ENCODE measurements at regions not wholly inside any gene's neighbourhood (a gene's known extent, or its start where the extent isn't known, plus 50 kb on each side); places are given as distances from the start of the nearest gene placed in this dataset.
A peak's percentile ranks its signal among the peaks of the same experiment; 100 is the strongest.

- H3K9me3 ChIP-seq (replicated peaks; ENCODE audit: low read length), result no peaks in the 10 kb centered on the region
- H3K4me3 ChIP-seq (ENCODE audit: low read length), result no peak overlapping the region
- no peaks in the 10 kb centered on the region for H3K27me3 ChIP-seq (ENCODE audit: control insufficient read depth, insufficient read depth, low read length)
- H3K4me1 ChIP-seq (ENCODE audit: control insufficient read depth, insufficient read depth, low read length), result no peaks in the 10 kb centered on the region
- no peak overlapping the region for H3K9ac ChIP-seq (ENCODE audit: low read depth, low read length)
- H3K4me2 ChIP-seq (ENCODE audit: low read length), result peak overlapping the region; percentile 55
- no peaks in the 10 kb centered on the region for H3K36me3 ChIP-seq (ENCODE audit: insufficient read depth, low read length)
These were observed 235.6 kb downstream of the ELAVL2 start for GRCh38 chr9:23590276-23591000.

GRCh38 chr9:23594421-23594820, 231.6 kb downstream of the ELAVL2 start:
- Histone ChIP-seq H3K4me3 (ENCODE audit: low read length) (no peak overlapping the region), H3K9ac (ENCODE audit: low read depth, low read length) (no peak overlapping the region), H3K4me2 (ENCODE audit: low read length) (no peak overlapping the region), H3K4me1 (ENCODE audit: control insufficient read depth, insufficient read depth, low read length) (no peaks in the 10 kb centered on the region), H3K36me3 (ENCODE audit: insufficient read depth, low read length) (no peaks in the 10 kb centered on the region), H3K9me3 (replicated peaks; ENCODE audit: low read length) (no peaks in the 10 kb centered on the region), H3K27me3 (ENCODE audit: control insufficient read depth, insufficient read depth, low read length) (no peaks in the 10 kb centered on the region)

- Histone ChIP-seq H3K27me3 (ENCODE audit: control insufficient read depth, insufficient read depth, low read length) (no peaks in the 10 kb centered on the region), H3K9ac (ENCODE audit: low read depth, low read length) (no peak overlapping the region), H3K4me2 (ENCODE audit: low read length) (no peak overlapping the region), H3K36me3 (ENCODE audit: insufficient read depth, low read length) (no peaks in the 10 kb centered on the region), H3K4me3 (ENCODE audit: low read length) (no peak overlapping the region), H3K4me1 (ENCODE audit: control insufficient read depth, insufficient read depth, low read length) (no peaks in the 10 kb centered on the region), H3K9me3 (replicated peaks; ENCODE audit: low read length) (no peaks in the 10 kb centered on the region)
These were observed 229.0 kb downstream of the ELAVL2 start for GRCh38 chr9:23596913-23597634.

- no peaks in the 10 kb centered on the region for H3K36me3 ChIP-seq (ENCODE audit: insufficient read depth, low read length)
- H3K27me3 ChIP-seq (ENCODE audit: control insufficient read depth, insufficient read depth, low read length), result no peaks in the 10 kb centered on the region
- no peaks in the 10 kb centered on the region for H3K4me1 ChIP-seq (ENCODE audit: control insufficient read depth, insufficient read depth, low read length)
- no peak overlapping the region for H3K9ac ChIP-seq (ENCODE audit: low read depth, low read length)
- no peak overlapping the region for H3K4me2 ChIP-seq (ENCODE audit: low read length)
- no peaks in the 10 kb centered on the region for H3K9me3 ChIP-seq (replicated peaks; ENCODE audit: low read length)
- H3K4me3 ChIP-seq (ENCODE audit: low read length), result no peak overlapping the region
These were observed 227.0 kb downstream of the ELAVL2 start for GRCh38 chr9:23598994-23599393.

- Histone ChIP-seq H3K9me3 (replicated peaks; ENCODE audit: low read length) (no peaks in the 10 kb centered on the region), H3K27me3 (ENCODE audit: control insufficient read depth, insufficient read depth, low read length) (no peaks in the 10 kb centered on the region), H3K4me3 (ENCODE audit: low read length) (no peak overlapping the region), H3K4me2 (ENCODE audit: low read length) (no peak overlapping the region), H3K4me1 (ENCODE audit: control insufficient read depth, insufficient read depth, low read length) (no peaks in the 10 kb centered on the region), H3K9ac (ENCODE audit: low read depth, low read length) (no peak overlapping the region), H3K36me3 (ENCODE audit: insufficient read depth, low read length) (no peaks in the 10 kb centered on the region)
These were observed 222.7 kb downstream of the ELAVL2 start for GRCh38 chr9:23603311-23603710.

- no peaks in the 10 kb centered on the region for H3K9me3 ChIP-seq (replicated peaks; ENCODE audit: low read length)
- H3K9ac ChIP-seq (ENCODE audit: low read depth, low read length), result no peak overlapping the region
- no peaks in the 10 kb centered on the region for H3K27me3 ChIP-seq (ENCODE audit: control insufficient read depth, insufficient read depth, low read length)
- no peaks in the 10 kb centered on the region for H3K36me3 ChIP-seq (ENCODE audit: insufficient read depth, low read length)
- H3K4me3 ChIP-seq (ENCODE audit: low read length), result no peak overlapping the region
- H3K4me1 ChIP-seq (ENCODE audit: control insufficient read depth, insufficient read depth, low read length), result no peaks in the 10 kb centered on the region
- no peak overlapping the region for H3K4me2 ChIP-seq (ENCODE audit: low read length)
These were observed 219.9 kb downstream of the ELAVL2 start for GRCh38 chr9:23606107-23606506.

- no peaks in the 10 kb centered on the region for H3K9me3 ChIP-seq (replicated peaks; ENCODE audit: low read length)
- no peaks in the 10 kb centered on the region for H3K27me3 ChIP-seq (ENCODE audit: control insufficient read depth, insufficient read depth, low read length)
- no peak overlapping the region for H3K9ac ChIP-seq (ENCODE audit: low read depth, low read length)
- no peak overlapping the region for H3K4me3 ChIP-seq (ENCODE audit: low read length)
- H3K36me3 ChIP-seq (ENCODE audit: insufficient read depth, low read length), result no peaks in the 10 kb centered on the region
- no peaks in the 10 kb centered on the region for H3K4me1 ChIP-seq (ENCODE audit: control insufficient read depth, insufficient read depth, low read length)
- no peak overlapping the region for H3K4me2 ChIP-seq (ENCODE audit: low read length)
These were observed 217.6 kb downstream of the ELAVL2 start for GRCh38 chr9:23608456-23608855.

GRCh38 chr9:23611869-23612268, 214.2 kb downstream of the ELAVL2 start:
- Histone ChIP-seq H3K9ac (ENCODE audit: low read depth, low read length) (no peak overlapping the region), H3K4me2 (ENCODE audit: low read length) (no peak overlapping the region), H3K9me3 (replicated peaks; ENCODE audit: low read length) (no peaks in the 10 kb centered on the region), H3K36me3 (ENCODE audit: insufficient read depth, low read length) (no peaks in the 10 kb centered on the region), H3K4me3 (ENCODE audit: low read length) (no peak overlapping the region), H3K4me1 (ENCODE audit: control insufficient read depth, insufficient read depth, low read length) (no peaks in the 10 kb centered on the region), H3K27me3 (ENCODE audit: control insufficient read depth, insufficient read depth, low read length) (no peaks in the 10 kb centered on the region)

GRCh38 chr9:23615569-23615968, 210.5 kb downstream of the ELAVL2 start:
- H3K4me2 ChIP-seq (ENCODE audit: low read length), result no peak overlapping the region
- no peaks in the 10 kb centered on the region for H3K27me3 ChIP-seq (ENCODE audit: control insufficient read depth, insufficient read depth, low read length)
- H3K4me3 ChIP-seq (ENCODE audit: low read length), result no peak overlapping the region
- no peaks in the 10 kb centered on the region for H3K4me1 ChIP-seq (ENCODE audit: control insufficient read depth, insufficient read depth, low read length)
- no peaks in the 10 kb centered on the region for H3K36me3 ChIP-seq (ENCODE audit: insufficient read depth, low read length)
- H3K9me3 ChIP-seq (replicated peaks; ENCODE audit: low read length), result no peaks in the 10 kb centered on the region
- no peak overlapping the region for H3K9ac ChIP-seq (ENCODE audit: low read depth, low read length)

- Histone ChIP-seq H3K9me3 (replicated peaks; ENCODE audit: low read length) (no peaks in the 10 kb centered on the region), H3K4me2 (ENCODE audit: low read length) (no peak overlapping the region), H3K27me3 (ENCODE audit: control insufficient read depth, insufficient read depth, low read length) (no peaks in the 10 kb centered on the region), H3K9ac (ENCODE audit: low read depth, low read length) (no peak overlapping the region), H3K4me1 (ENCODE audit: control insufficient read depth, insufficient read depth, low read length) (peaks cover 3% of the 10 kb centered on the region), H3K4me3 (ENCODE audit: low read length) (no peak overlapping the region), H3K36me3 (ENCODE audit: insufficient read depth, low read length) (no peaks in the 10 kb centered on the region)
These were observed 204.9 kb downstream of the ELAVL2 start for GRCh38 chr9:23621188-23621587.

GRCh38 chr9:23621924-23622323, 204.1 kb downstream of the ELAVL2 start:
- no peaks in the 10 kb centered on the region for H3K9me3 ChIP-seq (replicated peaks; ENCODE audit: low read length)
- H3K36me3 ChIP-seq (ENCODE audit: insufficient read depth, low read length), result no peaks in the 10 kb centered on the region
- H3K27me3 ChIP-seq (ENCODE audit: control insufficient read depth, insufficient read depth, low read length), result no peaks in the 10 kb centered on the region
- H3K4me3 ChIP-seq (ENCODE audit: low read length), result no peak overlapping the region
- no peak overlapping the region for H3K9ac ChIP-seq (ENCODE audit: low read depth, low read length)
- H3K4me2 ChIP-seq (ENCODE audit: low read length), result no peak overlapping the region
- peaks cover 3% of the 10 kb centered on the region for H3K4me1 ChIP-seq (ENCODE audit: control insufficient read depth, insufficient read depth, low read length)

- H3K27me3 ChIP-seq (ENCODE audit: control insufficient read depth, insufficient read depth, low read length), result no peaks in the 10 kb centered on the region
- no peak overlapping the region for H3K4me3 ChIP-seq (ENCODE audit: low read length)
- peaks cover 3% of the 10 kb centered on the region for H3K4me1 ChIP-seq (ENCODE audit: control insufficient read depth, insufficient read depth, low read length)
- H3K36me3 ChIP-seq (ENCODE audit: insufficient read depth, low read length), result no peaks in the 10 kb centered on the region
- no peak overlapping the region for H3K9ac ChIP-seq (ENCODE audit: low read depth, low read length)
- H3K9me3 ChIP-seq (replicated peaks; ENCODE audit: low read length), result no peaks in the 10 kb centered on the region
- H3K4me2 ChIP-seq (ENCODE audit: low read length), result no peak overlapping the region
These were observed 203.6 kb downstream of the ELAVL2 start for GRCh38 chr9:23622396-23622795.
